ENCODE measurements at regions not wholly inside any gene's neighbourhood (a gene's known extent, or its start where the extent isn't known, plus 50 kb on each side); places are given as distances from the start of the nearest gene placed in this dataset.

- Histone ChIP-seq H3K4me3 (no peak overlapping the region), H3K36me3 (no peaks in the 10 kb centered on the region), H3K9me3 (no peaks in the 10 kb centered on the region), H3K27ac (no peak overlapping the region), H3K27me3 (no peaks in the 10 kb centered on the region), H3K4me1 (no peaks in the 10 kb centered on the region)
- DNase-seq = no peak
- intact Hi-C loops (cut with DNase I; ENCODE audit: low total_unique reads) = no loop called here
- TF ChIP-seq CTCF (IDR thresholded peaks at IDR 0.05) = no peak
Observed at GRCh38 chr2:4972472-4972871, 719.7 kb upstream of the SOX11 start.

GRCh38 chr2:4973354-4973753 lies 718.8 kb upstream of the SOX11 start:
- Histone ChIP-seq H3K27ac (no peak overlapping the region), H3K27me3 (no peaks in the 10 kb centered on the region), H3K9me3 (no peaks in the 10 kb centered on the region), H3K4me3 (no peak overlapping the region), H3K4me1 (no peaks in the 10 kb centered on the region), H3K36me3 (no peaks in the 10 kb centered on the region)
- intact Hi-C loops (cut with DNase I; ENCODE audit: low total_unique reads) = no loop called here
- TF ChIP-seq CTCF (IDR thresholded peaks at IDR 0.05) = no peak
- DNase-seq = no peak

GRCh38 chr2:4973973-4974372 lies 718.2 kb upstream of the SOX11 start:
- H3K36me3 ChIP-seq = no peaks in the 10 kb centered on the region
- DNase-seq = no peak
- H3K9me3 ChIP-seq = no peaks in the 10 kb centered on the region
- H3K27me3 ChIP-seq = no peaks in the 10 kb centered on the region
- no peak for TF ChIP-seq CTCF (IDR thresholded peaks at IDR 0.05)
- no peaks in the 10 kb centered on the region for H3K4me1 ChIP-seq
- H3K27ac ChIP-seq = no peak overlapping the region
- intact Hi-C loops (cut with DNase I; ENCODE audit: low total_unique reads) = no loop called here
- no peak overlapping the region for H3K4me3 ChIP-seq

GRCh38 chr2:4976407-4976806 lies 715.8 kb upstream of the SOX11 start:
- Histone ChIP-seq H3K4me3 (no peak overlapping the region), H3K27ac (no peak overlapping the region), H3K9me3 (no peaks in the 10 kb centered on the region), H3K36me3 (no peaks in the 10 kb centered on the region), H3K27me3 (no peaks in the 10 kb centered on the region), H3K4me1 (no peaks in the 10 kb centered on the region)
- no peak for TF ChIP-seq CTCF (IDR thresholded peaks at IDR 0.05)
- no peak for DNase-seq
- intact Hi-C loops (cut with DNase I; ENCODE audit: low total_unique reads) = no loop called here

GRCh38 chr2:4979111-4979510 lies 713.1 kb upstream of the SOX11 start:
- Histone ChIP-seq H3K4me1 (no peaks in the 10 kb centered on the region), H3K9me3 (no peaks in the 10 kb centered on the region), H3K4me3 (no peak overlapping the region), H3K36me3 (no peaks in the 10 kb centered on the region), H3K27me3 (no peaks in the 10 kb centered on the region), H3K27ac (no peak overlapping the region)
- no peak for DNase-seq
- no peak for TF ChIP-seq CTCF (IDR thresholded peaks at IDR 0.05)
- intact Hi-C loops (cut with DNase I; ENCODE audit: low total_unique reads) = no loop called here

GRCh38 chr2:4980995-4981394 lies 711.2 kb upstream of the SOX11 start:
- no peak for DNase-seq
- H3K9me3 ChIP-seq = no peaks in the 10 kb centered on the region
- no peaks in the 10 kb centered on the region for H3K36me3 ChIP-seq
- H3K27ac ChIP-seq = no peak overlapping the region
- no peak overlapping the region for H3K4me3 ChIP-seq
- TF ChIP-seq CTCF (IDR thresholded peaks at IDR 0.05) = no peak
- intact Hi-C loops (cut with DNase I; ENCODE audit: low total_unique reads) = no loop called here
- H3K4me1 ChIP-seq = no peaks in the 10 kb centered on the region
- no peaks in the 10 kb centered on the region for H3K27me3 ChIP-seq
